Endothelial cell of umbilical vein (primary cell): ENCODE measurements at regions not wholly inside any gene's neighbourhood (a gene's known extent, or its start where the extent isn't known, plus 50 kb on each side); places are given as distances from the start of the nearest gene placed in this dataset.

Source experiments
- BruUV-seq: library from RNA; stranded (reverse); fragments of 400-500 nt; replicated peaks from 2 replicates; lab custom pipeline; 2021; lab: Mats Ljungman, UMichigan
- CTCF ChIA-PET: fragments of 300-600, 350-600 bp; sonication (Branson Sonifier 250); formaldehyde crosslinking; loops from one replicate; lab custom pipeline; 2021; ENCODE audit warnings: antibody characterized with exemption, inconsistent platforms; lab: Charles Lee
- POLR2A ChIA-PET: fragments of 300-600, 350-600 bp; sonication (Branson Sonifier 250); formaldehyde crosslinking; loops from one replicate; lab custom pipeline; 2021; ENCODE audit warnings: antibody characterized with exemption, inconsistent platforms; lab: Charles Lee
- DNase-seq: peaks from one replicate; pipeline ENCODE4 v3.0.0-alpha.2; 2011; ENCODE audit warnings: low read depth, low spot score
- FAIRE-seq: peaks from 2 replicates; lab custom pipeline; 2011; peaks lifted over from hg19 to GRCh38; lab: Jason Lieb, UNC
- H2AFZ ChIP-seq: 2 replicates; pipeline ENCODE4 v1.6.0; 2012; ENCODE audit warnings: low read depth, low read length, control low read depth, inconsistent platforms
- H3K27ac ChIP-seq: 2 replicates; pipeline ENCODE4 v1.5.1; 2011; ENCODE audit warnings: low read depth, mild to moderate bottlenecking, control low read depth, low read length, moderate library complexity; ENCODE audit not compliant: insufficient read depth
- H3K27me3 ChIP-seq, 2 experiments: 2 replicates each; pipeline versions ENCODE4 v1.6.0 to v1.6.1; 2011; ENCODE audit warnings: low read length in 2 of 2, mixed read lengths in 1 of 2; ENCODE audit not compliant: control insufficient read depth in 2 of 2, insufficient read depth in 2 of 2
- H3K36me3 ChIP-seq, 2 experiments: 2 replicates in 1 of 2; 3 replicates in 1 of 2; pipeline ENCODE4 v1.5.1; 2011; ENCODE audit warnings: low read length in 2 of 2, mild to moderate bottlenecking in 1 of 2, moderate library complexity in 1 of 2; ENCODE audit not compliant: control insufficient read depth in 2 of 2, insufficient read depth in 2 of 2; ENCODE audit errors: extremely low read depth in 1 of 2
- H3K4me1 ChIP-seq: 3 replicates; pipeline ENCODE4 v1.5.1; 2011; ENCODE audit warnings: mild to moderate bottlenecking, low read length; ENCODE audit not compliant: control insufficient read depth, insufficient read depth; ENCODE audit errors: extremely low read depth
- H3K4me2 ChIP-seq: 2 replicates; pipeline ENCODE4 v1.6.1; 2011; ENCODE audit warnings: low read length, control low read depth, mixed read lengths; ENCODE audit not compliant: insufficient read depth
- H3K4me3 ChIP-seq, 3 experiments: fragments of 200-600 bp in 1 of 3; sonication (generic), shearing (Covaris generic) in 1 of 3; replicated peaks in 1 of 3; 2 replicates each; pipeline ENCODE4 v1.5.1; 2011 to 2016; ENCODE audit warnings: control low read depth in 3 of 3, low read length in 3 of 3, mild to moderate bottlenecking in 2 of 3, inconsistent platforms in 1 of 3, low read depth in 1 of 3, moderate library complexity in 1 of 3; ENCODE audit not compliant: insufficient read depth in 1 of 3
- H3K79me2 ChIP-seq: 2 replicates; pipeline ENCODE4 v1.6.0; 2012; ENCODE audit warnings: low read length, inconsistent platforms; ENCODE audit not compliant: control insufficient read depth, insufficient read depth
- H3K9ac ChIP-seq: replicated peaks from 2 replicates; pipeline ENCODE3; 2011; ENCODE audit warnings: low read length, control low read depth; ENCODE audit not compliant: insufficient read depth; ENCODE audit errors: extremely low read depth
- H3K9me1 ChIP-seq: replicated peaks from 3 replicates; pipeline ENCODE4 v1.6.0; 2011; ENCODE audit warnings: mild to moderate bottlenecking, low read length; ENCODE audit not compliant: control insufficient read depth, insufficient read depth; ENCODE audit errors: extremely low read depth
- H3K9me3 ChIP-seq: replicated peaks from 2 replicates; pipeline ENCODE4 v1.5.1; 2012; ENCODE audit warnings: low read length, inconsistent platforms; ENCODE audit not compliant: control insufficient read depth, insufficient read depth
- H4K20me1 ChIP-seq: replicated peaks from 2 replicates; pipeline ENCODE3; 2011; ENCODE audit warnings: mild to moderate bottlenecking, low read length; ENCODE audit not compliant: control insufficient read depth, insufficient read depth; ENCODE audit errors: extremely low read depth
- EZH2 ChIP-seq: IDR thresholded peaks from 2 replicates; pipeline ENCODE4 v1.6.1; 2012; ENCODE audit warnings: borderline replicate concordance, low read depth, mild to moderate bottlenecking, moderate library complexity, low read length, inconsistent platforms; ENCODE audit not compliant: severe bottlenecking
- FOS ChIP-seq: IDR thresholded peaks from 2 replicates; pipeline ENCODE4 v1.6.1; 2011; ENCODE audit warnings: mild to moderate bottlenecking, low read length, moderate library complexity, borderline replicate concordance; ENCODE audit not compliant: insufficient read depth
- GATA2 ChIP-seq: IDR thresholded peaks from 2 replicates; pipeline ENCODE4 v1.7.0; 2011; ENCODE audit warnings: low read depth, mild to moderate bottlenecking, moderate library complexity, mixed read lengths, low read length; ENCODE audit not compliant: insufficient read length, insufficient read depth
- JUN ChIP-seq: IDR thresholded peaks from 2 replicates; pipeline ENCODE4 v1.6.1; 2011; ENCODE audit warnings: borderline replicate concordance, low read depth; ENCODE audit not compliant: insufficient read length, insufficient read depth
- MYC ChIP-seq: IDR thresholded peaks from one replicate; pipeline ENCODE4 v1.6.1; 2011; ENCODE audit warnings: mild to moderate bottlenecking, low read depth, low read length
- POLR2A ChIP-seq: IDR thresholded peaks from 2 replicates; pipeline ENCODE4 v1.6.1; 2012; ENCODE audit warnings: low read depth, mild to moderate bottlenecking, control low read depth, low read length
- POLR2AphosphoS5 ChIP-seq: IDR thresholded peaks from 2 replicates; pipeline ENCODE4 v1.6.1; 2012; ENCODE audit warnings: low read depth, mild to moderate bottlenecking, control low read depth, low read length, moderate library complexity; ENCODE audit not compliant: insufficient read depth
- dilution Hi-C: fragments of 300-500 bp; cut with MboI; formaldehyde crosslinking; loops from one replicate; pipeline ENCODE4 v1.15.0; 2019; ENCODE audit warnings: low sequenced_read_pairs; ENCODE audit not compliant: extremely low pct_ligation_motif_present
- intact Hi-C: fragments of 100-400 bp; cut with micrococcal nuclease; formaldehyde crosslinking; loops from one replicate; pipeline ENCODE4 v1.10.0; 2022
- TF ChIP-seq, protein P1 (sequence below), 2 donors: IDR thresholded peaks; 1 replicate in 1 of 2; 2 replicates in 1 of 2; pipeline ENCODE4 v1.5.1; 2011; ENCODE audit warnings: low read length in 2 of 2, mild to moderate bottlenecking in 2 of 2, moderate library complexity in 2 of 2, control low read depth in 1 of 2, inconsistent platforms in 1 of 2, low read depth in 1 of 2; ENCODE audit not compliant: insufficient read depth in 1 of 2; ENCODE audit errors: extremely low read depth in 1 of 2
- TF ChIP-seq, protein P2 (sequence below): IDR thresholded peaks from 2 replicates; pipeline ENCODE4 v1.6.1; 2011; ENCODE audit not compliant: insufficient read depth, insufficient read length

DNA sequence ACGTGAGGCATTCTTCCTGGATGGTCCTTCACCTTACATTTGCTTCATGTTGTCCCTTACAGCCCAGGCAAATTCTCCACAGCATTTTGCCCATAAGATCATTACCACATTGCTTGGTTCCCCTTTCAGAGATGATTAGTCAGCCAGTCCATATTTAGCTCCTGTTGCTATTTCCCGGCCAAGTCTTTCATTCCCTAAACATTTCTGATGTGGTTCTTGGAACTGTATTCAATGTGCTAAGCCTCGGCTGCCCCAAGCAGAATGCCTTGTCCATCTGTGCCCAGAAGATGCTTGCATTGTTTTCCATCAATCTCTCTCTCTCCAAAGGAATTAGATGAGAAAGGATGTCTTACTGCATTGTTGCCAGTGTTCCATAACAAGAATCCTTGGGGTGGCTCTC lies 420.9 kb upstream of the CAMK1G start:
- no peak overlapping the region for H2AFZ ChIP-seq
- TF ChIP-seq, protein P1, sequence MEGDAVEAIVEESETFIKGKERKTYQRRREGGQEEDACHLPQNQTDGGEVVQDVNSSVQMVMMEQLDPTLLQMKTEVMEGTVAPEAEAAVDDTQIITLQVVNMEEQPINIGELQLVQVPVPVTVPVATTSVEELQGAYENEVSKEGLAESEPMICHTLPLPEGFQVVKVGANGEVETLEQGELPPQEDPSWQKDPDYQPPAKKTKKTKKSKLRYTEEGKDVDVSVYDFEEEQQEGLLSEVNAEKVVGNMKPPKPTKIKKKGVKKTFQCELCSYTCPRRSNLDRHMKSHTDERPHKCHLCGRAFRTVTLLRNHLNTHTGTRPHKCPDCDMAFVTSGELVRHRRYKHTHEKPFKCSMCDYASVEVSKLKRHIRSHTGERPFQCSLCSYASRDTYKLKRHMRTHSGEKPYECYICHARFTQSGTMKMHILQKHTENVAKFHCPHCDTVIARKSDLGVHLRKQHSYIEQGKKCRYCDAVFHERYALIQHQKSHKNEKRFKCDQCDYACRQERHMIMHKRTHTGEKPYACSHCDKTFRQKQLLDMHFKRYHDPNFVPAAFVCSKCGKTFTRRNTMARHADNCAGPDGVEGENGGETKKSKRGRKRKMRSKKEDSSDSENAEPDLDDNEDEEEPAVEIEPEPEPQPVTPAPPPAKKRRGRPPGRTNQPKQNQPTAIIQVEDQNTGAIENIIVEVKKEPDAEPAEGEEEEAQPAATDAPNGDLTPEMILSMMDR (IDR thresholded peaks at IDR 0.05; ENCODE audit: extremely low read depth in 1 of 2, insufficient read depth in 1 of 2, low read depth in 1 of 2, low read length in 2 of 2), result no peak
- TF ChIP-seq EZH2, result no peak
- TF ChIP-seq POLR2AphosphoS5, result no peak
- TF ChIP-seq GATA2, result no peak
- no peak for TF ChIP-seq FOS
- no peak for TF ChIP-seq POLR2A
- no peak for TF ChIP-seq MYC
- TF ChIP-seq JUN, result no peak
- TF ChIP-seq, protein P2, sequence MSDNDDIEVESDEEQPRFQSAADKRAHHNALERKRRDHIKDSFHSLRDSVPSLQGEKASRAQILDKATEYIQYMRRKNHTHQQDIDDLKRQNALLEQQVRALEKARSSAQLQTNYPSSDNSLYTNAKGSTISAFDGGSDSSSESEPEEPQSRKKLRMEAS, result no peak
- no peaks in the 10 kb centered on the region for H3K79me2 ChIP-seq
- H3K27ac ChIP-seq, result no peak overlapping the region
- ChIA-PET POLR2A (no interaction called here), CTCF (no interaction called here)
- H3K9me1 ChIP-seq, result no peaks in the 10 kb centered on the region
- FAIRE-seq, result no peak
- intact Hi-C loops (no loop called here), dilution Hi-C loops (no loop called here)
- no peaks in the 10 kb centered on the region for H3K27me3 ChIP-seq
- DNase-seq, result no peak
- no peaks in the 10 kb centered on the region for H4K20me1 ChIP-seq
- H3K9me3 ChIP-seq, result no peaks in the 10 kb centered on the region
- no peaks in the 10 kb centered on the region for H3K36me3 ChIP-seq
- no peak overlapping the region for H3K4me2 ChIP-seq
- H3K4me1 ChIP-seq, result no peaks in the 10 kb centered on the region
- no TSS peak for BruUV-seq
- no peak overlapping the region for H3K9ac ChIP-seq
- no peak overlapping the region for H3K4me3 ChIP-seq
